Left ventricle myocardium superior (tissue), 1 donor: ENCODE measurements at regions not wholly inside any gene's neighbourhood (a gene's known extent, or its start where the extent isn't known, plus 50 kb on each side); places are given as distances from the start of the nearest gene placed in this dataset.
"Not testable (repeated sequence)": the region's sequence is repeated elsewhere in the genome, so short reads cannot be mapped to it uniquely, and the experiment has no call there.

Source experiments
- ATAC-seq: fragments of 200-7000 bp; cut with Tn5 transposase; one replicate; pipeline ENCODE4 v1.9.1; 2020; ENCODE audit warnings: mild to moderate bottlenecking, moderate library complexity
- DNase-seq: peaks from one replicate; pipeline ENCODE4 v3.0.0-alpha.2; 2020
- intact Hi-C: fragments of 100-400 bp; cut with micrococcal nuclease; formaldehyde crosslinking; loops from one replicate; pipeline ENCODE4 v1.11.0; 2022
- donor health status: DM: no; HTN: yes; CAD: no; lungs with severe emphysema.

GRCh38 chr2:47964277-47964676 lies 58.0 kb upstream of the FBXO11 start:
- intact Hi-C loops: no loop called here
- ATAC-seq (no peak), DNase-seq (no peak)

- intact Hi-C loops: no loop called here
- ATAC-seq (no peak), DNase-seq (no peak)
Measured at GRCh38 chr2:47964722-47965434, 58.6 kb upstream of the FBXO11 start.

GRCh38 chr2:47976728-47977127 lies 70.4 kb upstream of the FBXO11 start:
- DNase-seq, intact Hi-C loops, ATAC-seq: not testable (repeated sequence)

GRCh38 chr2:47984041-47984440 lies 77.7 kb upstream of the FBXO11 start:
- ATAC-seq (peak; percentile 36), DNase-seq (no peak)
- intact Hi-C loops: no loop called here

GRCh38 chr2:47990503-47990902 lies 84.2 kb upstream of the FBXO11 start:
- no peak for ATAC-seq
- intact Hi-C loops: no loop called here
- DNase-seq: no peak

- no peak for ATAC-seq
- DNase-seq: no peak
- intact Hi-C loops: no loop called here
Measured at GRCh38 chr2:47992671-47993070, 86.4 kb upstream of the FBXO11 start.

- intact Hi-C loops: no loop called here
- DNase-seq (no peak), ATAC-seq (no peak)
Measured at GRCh38 chr2:47996808-47997207, 90.5 kb upstream of the FBXO11 start.

- intact Hi-C loops: no loop called here
- DNase-seq (no peak), ATAC-seq (no peak)
Measured at GRCh38 chr2:47999512-47999911, 93.2 kb upstream of the FBXO11 start.

GRCh38 chr2:48001498-48001897 lies 95.2 kb upstream of the FBXO11 start:
- intact Hi-C loops: no loop called here
- ATAC-seq (no peak), DNase-seq (no peak)

GRCh38 chr2:48006094-48006493 lies 99.8 kb upstream of the FBXO11 start:
- ATAC-seq (no peak), DNase-seq (no peak)
- intact Hi-C loops: no loop called here

- DNase-seq: no peak
- ATAC-seq: no peak
Measured at GRCh38 chr2:48007699-48008268, 101.5 kb upstream of the FBXO11 start.

GRCh38 chr2:48009256-48009655 lies 103.0 kb upstream of the FBXO11 start:
- ATAC-seq: no peak
- no peak for DNase-seq
- intact Hi-C loops: no loop called here

More at GRCh38 chr2:48007699-48008268, 101.5 kb upstream of the FBXO11 start:
- intact Hi-C loops: no loop called here

- no peak for ATAC-seq
- intact Hi-C loops: no loop called here
- no peak for DNase-seq
Measured at GRCh38 chr2:48015421-48015820, 109.1 kb upstream of the FBXO11 start.

- ATAC-seq (no peak), DNase-seq (no peak)
- intact Hi-C loops: no loop called here
Measured at GRCh38 chr2:48016225-48017019, 110.1 kb upstream of the FBXO11 start.

GRCh38 chr2:48017136-48017535 lies 110.8 kb upstream of the FBXO11 start:
- ATAC-seq (no peak), DNase-seq (no peak)
- intact Hi-C loops: no loop called here

GRCh38 chr2:48018480-48018879 lies 112.2 kb upstream of the FBXO11 start:
- DNase-seq (no peak), ATAC-seq (no peak)
- intact Hi-C loops: no loop called here

- intact Hi-C loops: no loop called here
- DNase-seq: no peak
- no peak for ATAC-seq
Measured at GRCh38 chr2:48026865-48027264, 120.6 kb upstream of the FBXO11 start.

GRCh38 chr2:48032765-48033164 lies 126.5 kb upstream of the FBXO11 start:
- intact Hi-C loops: no loop called here
- DNase-seq: no peak
- ATAC-seq: no peak

GRCh38 chr2:48034295-48034694 lies 128.0 kb upstream of the FBXO11 start:
- no peak for ATAC-seq
- DNase-seq: no peak
- intact Hi-C loops: no loop called here

GRCh38 chr2:48036312-48036711 lies 130.0 kb upstream of the FBXO11 start:
- intact Hi-C loops: no loop called here
- no peak for DNase-seq
- no peak for ATAC-seq
